Mammary epithelial cell (primary cell): ENCODE measurements at regions not wholly inside any gene's neighbourhood (a gene's known extent, or its start where the extent isn't known, plus 50 kb on each side); places are given as distances from the start of the nearest gene placed in this dataset.
"Not testable (repeated sequence)": the region's sequence is repeated elsewhere in the genome, so short reads cannot be mapped to it uniquely, and the experiment has no call there.

Experiments used
- EZH2 ChIP-seq: IDR thresholded peaks from 2 replicates; pipeline ENCODE4 v1.6.1; 2012; ENCODE audit warnings: low read length, inconsistent platforms, borderline replicate concordance
- TF ChIP-seq, protein P1 (sequence below), 2 donors: IDR thresholded peaks in 1 of 2; conservative IDR thresholded peaks in 1 of 2; 2 replicates each; pipeline ENCODE4 v1.5.1; 2011 to 2012; ENCODE audit warnings: inconsistent platforms in 2 of 2, low read length in 2 of 2, mild to moderate bottlenecking in 2 of 2, control low read depth in 1 of 2, low read depth in 1 of 2; ENCODE audit not compliant: insufficient read depth in 1 of 2; ENCODE audit errors: extremely low read depth in 1 of 2

DNA sequence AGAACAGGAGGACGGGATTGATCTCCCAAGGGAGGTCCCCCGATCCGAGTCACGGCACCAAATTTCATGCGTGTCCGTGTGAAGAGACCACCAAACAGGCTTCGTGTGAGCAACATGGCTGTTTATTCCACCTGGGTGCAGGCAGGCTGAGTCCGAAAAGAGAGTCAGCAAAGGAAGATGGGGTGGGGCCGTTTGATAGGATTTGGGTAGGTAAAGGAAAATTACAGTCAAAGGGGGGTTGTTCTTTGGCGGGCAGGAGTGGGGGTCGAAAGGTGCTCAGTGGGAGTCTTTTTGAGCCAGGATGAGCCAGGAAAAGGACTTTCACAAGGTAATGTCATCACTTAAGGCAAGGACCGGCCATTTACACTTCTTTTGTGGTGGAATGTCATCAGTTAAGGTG is 763.6 kb upstream of the CTNND2 start:
- TF ChIP-seq, protein P1, sequence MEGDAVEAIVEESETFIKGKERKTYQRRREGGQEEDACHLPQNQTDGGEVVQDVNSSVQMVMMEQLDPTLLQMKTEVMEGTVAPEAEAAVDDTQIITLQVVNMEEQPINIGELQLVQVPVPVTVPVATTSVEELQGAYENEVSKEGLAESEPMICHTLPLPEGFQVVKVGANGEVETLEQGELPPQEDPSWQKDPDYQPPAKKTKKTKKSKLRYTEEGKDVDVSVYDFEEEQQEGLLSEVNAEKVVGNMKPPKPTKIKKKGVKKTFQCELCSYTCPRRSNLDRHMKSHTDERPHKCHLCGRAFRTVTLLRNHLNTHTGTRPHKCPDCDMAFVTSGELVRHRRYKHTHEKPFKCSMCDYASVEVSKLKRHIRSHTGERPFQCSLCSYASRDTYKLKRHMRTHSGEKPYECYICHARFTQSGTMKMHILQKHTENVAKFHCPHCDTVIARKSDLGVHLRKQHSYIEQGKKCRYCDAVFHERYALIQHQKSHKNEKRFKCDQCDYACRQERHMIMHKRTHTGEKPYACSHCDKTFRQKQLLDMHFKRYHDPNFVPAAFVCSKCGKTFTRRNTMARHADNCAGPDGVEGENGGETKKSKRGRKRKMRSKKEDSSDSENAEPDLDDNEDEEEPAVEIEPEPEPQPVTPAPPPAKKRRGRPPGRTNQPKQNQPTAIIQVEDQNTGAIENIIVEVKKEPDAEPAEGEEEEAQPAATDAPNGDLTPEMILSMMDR (conservative IDR thresholded peaks at IDR 0.05 in 1 of 2, IDR thresholded peaks at IDR 0.05 in 1 of 2; ENCODE audit: extremely low read depth in 1 of 2, insufficient read depth in 1 of 2, low read depth in 1 of 2, low read length in 2 of 2), result not testable (repeated sequence)
- TF ChIP-seq EZH2, result not testable (repeated sequence)
